IMR-90 (cell line): ENCODE measurements at regions not wholly inside any gene's neighbourhood (a gene's known extent, or its start where the extent isn't known, plus 50 kb on each side); places are given as distances from the start of the nearest gene placed in this dataset.

Source experiments
- ATAC-seq: fragments of 200-7000 bp; cut with Tn5 transposase; 2 replicates; pipeline ENCODE4 v1.9.1; 2020; ENCODE audit warnings: low read depth, mild to moderate bottlenecking, moderate library complexity
- BruUV-seq: library from RNA; stranded (reverse); fragments of 400-500 nt; replicated peaks from 2 replicates; lab custom pipeline; 2021; lab: Mats Ljungman, UMichigan
- CTCF ChIA-PET: fragments of 300-600 bp; formaldehyde crosslinking; extraction: SDS; loops from one replicate; lab custom pipeline; 2021; ENCODE audit warnings: antibody characterized with exemption; lab: Yijun Ruan, JAX
- POLR2A ChIA-PET: fragments of 300-600 bp; sonication (Branson Sonifier 250); formaldehyde crosslinking; loops from one replicate; lab custom pipeline; 2022; ENCODE audit warnings: antibody characterized with exemption; ENCODE audit not compliant: unreplicated experiment; lab: Charles Lee
- DNase-seq: peaks from one replicate; pipeline ENCODE4 v3.0.0; 2013
- H2AFZ ChIP-seq: replicated peaks from 2 replicates; pipeline ENCODE3; 2013; ENCODE audit warnings: low read length, mild to moderate bottlenecking; ENCODE audit not compliant: poor library complexity
- H2AK5ac ChIP-seq: 2 replicates; pipeline ENCODE4 v1.6.1; 2013; ENCODE audit warnings: low read depth, low read length, inconsistent platforms
- H2AK9ac ChIP-seq: replicated peaks from 2 replicates; pipeline ENCODE3; 2013; ENCODE audit warnings: mild to moderate bottlenecking, low read depth, low read length, moderate library complexity; ENCODE audit not compliant: poor library complexity
- H2BK120ac ChIP-seq: 2 replicates; pipeline ENCODE4 v1.6.1; 2013; ENCODE audit warnings: low read depth, low read length, inconsistent platforms
- H2BK15ac ChIP-seq: 3 replicates; pipeline ENCODE4 v1.6.1; 2013; ENCODE audit warnings: low read depth, low read length, inconsistent platforms
- H2BK20ac ChIP-seq: 2 replicates; pipeline ENCODE4 v1.6.1; 2013; ENCODE audit warnings: low read depth, mild to moderate bottlenecking, inconsistent platforms, low read length, moderate library complexity
- H2BK5ac ChIP-seq: 2 replicates; pipeline ENCODE4 v1.6.1; 2013; ENCODE audit warnings: mild to moderate bottlenecking, low read depth, low read length, inconsistent platforms; ENCODE audit not compliant: poor library complexity, severe bottlenecking
- H3K14ac ChIP-seq: replicated peaks from 2 replicates; pipeline ENCODE4 v1.6.1; 2013; ENCODE audit warnings: low read depth, low read length, inconsistent platforms
- H3K18ac ChIP-seq: 2 replicates; pipeline ENCODE4 v1.6.1; 2013; ENCODE audit warnings: low read depth, low read length, control low read depth
- H3K23ac ChIP-seq: 2 replicates; pipeline ENCODE4 v1.6.1; 2013; ENCODE audit warnings: low read depth, low read length, inconsistent platforms
- H3K27ac ChIP-seq: 2 replicates; pipeline ENCODE4 v1.5.1; 2013; ENCODE audit warnings: mild to moderate bottlenecking, control low read depth, low read length; ENCODE audit not compliant: insufficient read depth
- H3K27me3 ChIP-seq: 2 replicates; pipeline ENCODE4 v1.6.1; 2013; ENCODE audit warnings: low read length; ENCODE audit not compliant: control insufficient read depth, insufficient read depth
- H3K36me3 ChIP-seq: 2 replicates; pipeline ENCODE4 v1.6.1; 2013; ENCODE audit warnings: low read length, mixed read lengths; ENCODE audit not compliant: control insufficient read depth, insufficient read depth
- H3K4ac ChIP-seq: 2 replicates; pipeline ENCODE4 v1.6.1; 2013; ENCODE audit warnings: low read depth, low read length, inconsistent platforms
- H3K4me1 ChIP-seq: 2 replicates; pipeline ENCODE4 v1.6.1; 2013; ENCODE audit warnings: low read length, mixed read lengths; ENCODE audit not compliant: control insufficient read depth, insufficient read depth
- H3K4me2 ChIP-seq: 2 replicates; pipeline ENCODE4 v1.6.1; 2013; ENCODE audit warnings: low read depth, mild to moderate bottlenecking, control low read depth, low read length, moderate library complexity
- H3K4me3 ChIP-seq: 2 replicates; pipeline ENCODE4 v1.5.1; 2013; ENCODE audit warnings: low read depth, mild to moderate bottlenecking, control low read depth, low read length, moderate library complexity; ENCODE audit not compliant: insufficient read depth
- H3K56ac ChIP-seq: 2 replicates; pipeline ENCODE4 v1.6.1; 2013; ENCODE audit warnings: low read length, inconsistent platforms; ENCODE audit not compliant: insufficient read depth; ENCODE audit errors: extremely low read depth
- H3K79me1 ChIP-seq, 2 experiments: 2 replicates each; pipeline ENCODE4 v1.6.1; 2013; ENCODE audit warnings: low read length in 2 of 2, inconsistent platforms in 1 of 2, low read depth in 1 of 2
- H3K9ac ChIP-seq: 2 replicates; pipeline ENCODE4 v1.6.1; 2013; ENCODE audit warnings: low read depth, low read length, control low read depth
- H3K9me1 ChIP-seq: 2 replicates; pipeline ENCODE4 v1.6.1; 2013; ENCODE audit warnings: low read length, inconsistent platforms; ENCODE audit not compliant: insufficient read depth
- H3K9me3 ChIP-seq: 2 replicates; pipeline ENCODE4 v1.6.1; 2013; ENCODE audit warnings: low read length; ENCODE audit not compliant: control insufficient read depth, insufficient read depth
- H4K20me1 ChIP-seq: 2 replicates; pipeline ENCODE4 v1.6.1; 2013; ENCODE audit warnings: low read length, inconsistent platforms; ENCODE audit not compliant: insufficient read depth
- H4K5ac ChIP-seq: 2 replicates; pipeline ENCODE4 v1.6.1; 2013; ENCODE audit warnings: mild to moderate bottlenecking, low read depth, low read length, control low read depth
- H4K8ac ChIP-seq, 2 experiments: 2 replicates each; pipeline ENCODE4 v1.6.1; 2013; ENCODE audit warnings: low read depth in 2 of 2, low read length in 2 of 2, control low read depth in 1 of 2, inconsistent platforms in 1 of 2
- H4K91ac ChIP-seq: 2 replicates; pipeline ENCODE4 v1.6.1; 2013; ENCODE audit warnings: low read depth, low read length, inconsistent platforms; ENCODE audit not compliant: insufficient read depth
- BHLHE40 ChIP-seq: fragments of 150-350 bp; IDR thresholded peaks from 2 replicates; pipeline ENCODE4 v1.6.1; 2016; ENCODE audit warnings: mild to moderate bottlenecking, low read depth, low read length
- CEBPB ChIP-seq: IDR thresholded peaks from 2 replicates; pipeline ENCODE4 v1.6.1; 2012; ENCODE audit warnings: low read depth, low read length, improper control_type of control experiment
- CHD1 ChIP-seq: IDR thresholded peaks from 2 replicates; pipeline ENCODE4 v1.6.1; 2012; ENCODE audit warnings: low read depth, low read length, improper control_type of control experiment
- CTCF ChIP-seq: conservative IDR thresholded peaks from 2 replicates; pipeline ENCODE4 v1.5.1; 2012; ENCODE audit warnings: mild to moderate bottlenecking, low read depth, low read length, improper control_type of control experiment
- ELK1 ChIP-seq: fragments of 150-350 bp; IDR thresholded peaks from 2 replicates; pipeline ENCODE4 v1.6.1; 2016; ENCODE audit warnings: low read depth, mild to moderate bottlenecking, low read length, moderate library complexity, borderline replicate concordance
- FOS ChIP-seq: fragments of 150-350 bp; IDR thresholded peaks from 2 replicates; pipeline ENCODE4 v1.6.1; 2016; ENCODE audit warnings: low read depth, low read length
- MAFK ChIP-seq: IDR thresholded peaks from 2 replicates; pipeline ENCODE4 v1.6.1; 2012; ENCODE audit warnings: low read depth, low read length, improper control_type of control experiment
- MAZ ChIP-seq: IDR thresholded peaks from 2 replicates; pipeline ENCODE4 v1.6.1; 2012; ENCODE audit warnings: low read depth, mild to moderate bottlenecking, low read length, improper control_type of control experiment, moderate library complexity, borderline replicate concordance
- MXI1 ChIP-seq: IDR thresholded peaks from 2 replicates; pipeline ENCODE4 v1.6.1; 2012; ENCODE audit warnings: low read depth, mild to moderate bottlenecking, low read length, moderate library complexity, borderline replicate concordance
- NFE2L2 ChIP-seq: fragments of 150-350 bp; IDR thresholded peaks from 2 replicates; pipeline ENCODE4 v1.6.1; 2016; ENCODE audit warnings: low read depth, mild to moderate bottlenecking, low read length
- POLR2A ChIP-seq: IDR thresholded peaks from 2 replicates; pipeline ENCODE4 v1.6.1; 2012; ENCODE audit warnings: mild to moderate bottlenecking, low read depth, low read length
- RAD21 ChIP-seq: IDR thresholded peaks from 2 replicates; pipeline ENCODE4 v1.6.1; 2012; ENCODE audit warnings: low read length, improper control_type of control experiment
- RCOR1 ChIP-seq: IDR thresholded peaks from 2 replicates; pipeline ENCODE4 v1.6.1; 2012; ENCODE audit warnings: mild to moderate bottlenecking, low read length, improper control_type of control experiment; ENCODE audit not compliant: insufficient replicate concordance
- RFX5 ChIP-seq: IDR thresholded peaks from 2 replicates; pipeline ENCODE4 v1.8.0; 2012; ENCODE audit warnings: low read depth, mild to moderate bottlenecking, low read length, moderate library complexity
- SMC3 ChIP-seq: fragments of 150-350 bp; IDR thresholded peaks from 2 replicates; pipeline ENCODE4 v1.6.1; 2016; ENCODE audit warnings: low read depth, mild to moderate bottlenecking, antibody characterized with exemption, low read length, moderate library complexity
- USF2 ChIP-seq: fragments of 150-350 bp; IDR thresholded peaks from 2 replicates; pipeline ENCODE4 v1.6.1; 2017; ENCODE audit warnings: mild to moderate bottlenecking, antibody characterized with exemption, low read length, low read depth
- WGBS, 2 experiments: methylation state at CpG; one replicate each; pipeline versions ENCODE4 v1.1.5 to v1.1.7; 2013; ENCODE audit warnings: missing lambda C conversion rate in 2 of 2; ENCODE audit not compliant: insufficient read length in 1 of 2; ENCODE audit errors: extremely low coverage in 2 of 2; 5-methylcytosine and 5-hydroxymethylcytosine counted together
- dilution Hi-C: fragments of 300-500 bp; cut with HindIII; formaldehyde crosslinking; loops from one replicate; pipeline ENCODE4 v1.14.3; 2018; ENCODE audit warnings: low sequenced_read_pairs; ENCODE audit not compliant: unreplicated experiment
- in situ Hi-C: fragments of 300-500 bp; cut with MboI; formaldehyde crosslinking; loops from 3 replicates; pipeline ENCODE4 v1.14.3; 2019; ENCODE audit warnings: low sequenced_read_pairs, inconsistent platforms, mixed read lengths
- intact Hi-C: fragments of 100-400 bp; cut with micrococcal nuclease; formaldehyde crosslinking; loops from 2 replicates; pipeline ENCODE4 v1.10.0; 2022

- ChIA-PET POLR2A (no interaction called here), CTCF (no interaction called here)
- Histone ChIP-seq H2BK20ac (no peak overlapping the region), H3K9ac (no peak overlapping the region), H3K4me1 (no peaks in the 10 kb centered on the region), H3K9me3 (peaks cover 15% of the 10 kb centered on the region), H2AFZ (no peak overlapping the region), H3K56ac (no peak overlapping the region), H3K9me1 (no peaks in the 10 kb centered on the region), H2BK5ac (no peak overlapping the region), H3K27ac (no peak overlapping the region), H4K5ac (no peak overlapping the region), H4K20me1 (no peaks in the 10 kb centered on the region), H3K4ac (no peak overlapping the region), H4K8ac (no peak overlapping the region), H2BK15ac (no peak overlapping the region), H3K23ac (no peak overlapping the region), H2BK120ac (no peak overlapping the region), H3K18ac (no peak overlapping the region), H2AK9ac (no peak overlapping the region), H3K4me2 (no peak overlapping the region), H3K14ac (no peak overlapping the region), H2AK5ac (no peak overlapping the region), H3K27me3 (no peaks in the 10 kb centered on the region), H3K79me1 (no peaks in the 10 kb centered on the region), H3K4me3 (no peak overlapping the region), H4K91ac (no peak overlapping the region), H3K36me3 (no peaks in the 10 kb centered on the region)
- intact Hi-C loops = no loop called here
- WGBS, 2 experiments = no CpG with 5 or more reads among the region's 3 CpGs
- TF ChIP-seq MAZ (no peak), FOS (no peak), NFE2L2 (no peak), POLR2A (no peak), USF2 (no peak), MAFK (no peak), MXI1 (no peak), RAD21 (no peak), CHD1 (no peak), RCOR1 (no peak), CEBPB (no peak), ELK1 (no peak), BHLHE40 (no peak), SMC3 (no peak), RFX5 (no peak), CTCF (no peak)
- dilution Hi-C loops = no loop called here
- ATAC-seq (no peak), DNase-seq (no peak)
- in situ Hi-C loops = no loop called here
- no TSS peak for BruUV-seq
These were observed 653.9 kb upstream of the CAMK1G start for GRCh38 chr1:208929575-208929974.
